ENCODE measurements at regions not wholly inside any gene's neighbourhood (a gene's known extent, or its start where the extent isn't known, plus 50 kb on each side); places are given as distances from the start of the nearest gene placed in this dataset.

DNA sequence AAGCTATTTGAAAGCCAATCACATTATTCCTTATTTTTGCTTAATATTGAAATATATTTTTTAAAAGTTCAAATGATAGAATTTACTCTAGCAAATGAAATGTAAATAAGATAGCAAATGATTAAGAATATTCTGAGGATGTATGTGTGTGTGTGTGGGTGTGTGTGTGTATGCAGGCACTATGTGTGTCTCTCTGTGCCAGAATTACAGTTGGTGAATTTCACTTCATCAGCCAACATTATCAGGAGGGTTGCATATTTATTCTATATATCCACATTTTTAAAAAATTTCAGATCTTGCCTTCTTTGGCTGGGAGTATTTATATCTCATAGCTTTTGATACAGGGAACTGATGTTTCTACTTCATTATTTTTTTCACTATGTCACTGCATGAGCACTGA, 274.9 kb upstream of the SOX5 start (continued):
- TF ChIP-seq, protein P1, sequence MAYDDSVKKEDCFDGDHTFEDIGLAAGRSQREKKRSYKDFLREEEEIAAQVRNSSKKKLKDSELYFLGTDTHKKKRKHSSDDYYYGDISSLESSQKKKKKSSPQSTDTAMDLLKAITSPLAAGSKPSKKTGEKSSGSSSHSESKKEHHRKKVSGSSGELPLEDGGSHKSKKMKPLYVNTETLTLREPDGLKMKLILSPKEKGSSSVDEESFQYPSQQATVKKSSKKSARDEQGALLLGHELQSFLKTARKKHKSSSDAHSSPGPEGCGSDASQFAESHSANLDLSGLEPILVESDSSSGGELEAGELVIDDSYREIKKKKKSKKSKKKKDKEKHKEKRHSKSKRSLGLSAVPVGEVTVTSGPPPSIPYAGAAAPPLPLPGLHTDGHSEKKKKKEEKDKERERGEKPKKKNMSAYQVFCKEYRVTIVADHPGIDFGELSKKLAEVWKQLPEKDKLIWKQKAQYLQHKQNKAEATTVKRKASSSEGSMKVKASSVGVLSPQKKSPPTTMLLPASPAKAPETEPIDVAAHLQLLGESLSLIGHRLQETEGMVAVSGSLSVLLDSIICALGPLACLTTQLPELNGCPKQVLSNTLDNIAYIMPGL (CRISPR knock-in tag; IDR thresholded peaks at IDR 0.05; ENCODE audit: borderline replicate concordance), result no peak
- TF ChIP-seq CEBPB (IDR thresholded peaks at IDR 0.05) (no peak), HEYL (CRISPR knock-in tag; IDR thresholded peaks at IDR 0.05) (no peak), SMC3 (IDR thresholded peaks at IDR 0.05) (no peak), JUNB (IDR thresholded peaks at IDR 0.05) (no peak)
- TF ChIP-seq, protein P2, sequence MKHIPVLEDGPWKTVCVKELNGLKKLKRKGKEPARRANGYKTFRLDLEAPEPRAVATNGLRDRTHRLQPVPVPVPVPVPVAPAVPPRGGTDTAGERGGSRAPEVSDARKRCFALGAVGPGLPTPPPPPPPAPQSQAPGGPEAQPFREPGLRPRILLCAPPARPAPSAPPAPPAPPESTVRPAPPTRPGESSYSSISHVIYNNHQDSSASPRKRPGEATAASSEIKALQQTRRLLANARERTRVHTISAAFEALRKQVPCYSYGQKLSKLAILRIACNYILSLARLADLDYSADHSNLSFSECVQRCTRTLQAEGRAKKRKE (CRISPR knock-in tag; IDR thresholded peaks at IDR 0.05; ENCODE audit: low read depth), result no peak

DNA sequence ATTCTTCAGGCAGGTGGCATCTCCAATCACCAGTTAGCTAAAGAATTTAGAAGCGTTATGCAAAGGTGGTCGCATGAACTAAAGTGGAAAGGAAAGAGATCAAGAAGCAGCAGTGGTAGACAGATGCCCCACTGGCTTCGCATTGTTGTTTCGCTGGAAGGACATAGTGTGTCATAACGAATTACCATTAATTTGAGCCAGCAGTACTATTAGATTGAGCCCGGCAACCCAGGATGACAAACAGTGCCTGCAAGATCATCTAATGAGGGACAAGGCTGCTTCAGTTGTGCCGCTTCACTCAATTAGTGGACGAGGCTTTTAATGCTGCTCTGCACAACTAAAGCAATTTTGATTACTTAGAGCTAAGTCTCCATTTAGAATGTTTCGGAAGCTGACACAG, 274.5 kb upstream of the SOX5 start:
- no peak for TF ChIP-seq POLR2A (IDR thresholded peaks at IDR 0.05; ENCODE audit: low read length)
- TF ChIP-seq SMC3 (IDR thresholded peaks at IDR 0.05), result no peak
- TF ChIP-seq, protein P3, sequence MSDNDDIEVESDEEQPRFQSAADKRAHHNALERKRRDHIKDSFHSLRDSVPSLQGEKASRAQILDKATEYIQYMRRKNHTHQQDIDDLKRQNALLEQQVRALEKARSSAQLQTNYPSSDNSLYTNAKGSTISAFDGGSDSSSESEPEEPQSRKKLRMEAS (IDR thresholded peaks at IDR 0.05), result no peak
- no peak for TF ChIP-seq GATA3 (IDR thresholded peaks at IDR 0.05; ENCODE audit: borderline replicate concordance)
- no peak for TF ChIP-seq HOXB5 (CRISPR knock-in tag; IDR thresholded peaks at IDR 0.05)
- TF ChIP-seq EP300 (IDR thresholded peaks at IDR 0.05), result no peak
- TF ChIP-seq KDM1A (IDR thresholded peaks at IDR 0.05; ENCODE audit: low read depth), result no peak
- TF ChIP-seq NPAS2 (CRISPR knock-in tag; IDR thresholded peaks at IDR 0.05; ENCODE audit: borderline replicate concordance), result no peak
- TF ChIP-seq CHD2 (IDR thresholded peaks at IDR 0.05; ENCODE audit: low read length, partially characterized antibody), result no peak
- ChIA-PET CTCF (interaction anchor here (0.6 kb wide), 1 partner anchor 28 kb away, joined by 3 read pairs; no protein-coding TSS in a partner anchor), POLR2A (no interaction called here)
- ATAC-seq (no peak), FAIRE-seq (no peak), DNase-seq (ENCODE audit: low read depth in 1 of 2, low spot score in 1 of 2) (no peak)
- no peak overlapping the region for H3K4me2 ChIP-seq
- no peak overlapping the region for H3K4me3 ChIP-seq
- no peaks in the 10 kb centered on the region for H3K9me3 ChIP-seq
- H3K4me1 ChIP-seq, result no peaks in the 10 kb centered on the region
- WGBS (ENCODE audit: missing lambda C conversion rate), result 25% methylated on average over 9 of the region's 9 CpGs
- H3K27ac ChIP-seq, result no peak overlapping the region

DNA sequence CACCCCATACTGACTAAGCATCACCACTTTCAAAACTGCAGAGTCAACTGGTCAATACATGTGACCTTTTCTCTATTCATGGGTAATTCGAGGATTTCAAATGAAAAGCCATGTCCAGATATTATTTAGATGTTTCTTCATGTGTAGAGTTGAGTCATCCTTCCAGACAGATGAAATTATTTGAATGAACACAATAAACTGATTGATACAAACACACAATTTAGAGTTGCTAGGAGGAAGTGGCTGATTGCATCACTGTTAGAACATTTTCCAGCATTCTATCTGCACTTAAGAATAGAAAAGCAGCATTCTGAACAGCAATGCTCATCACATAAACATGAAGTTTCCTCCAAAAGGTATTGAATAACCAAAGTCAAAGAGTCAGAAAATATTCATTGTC, 273.5 kb upstream of the SOX5 start:
- TF ChIP-seq HEYL (CRISPR knock-in tag; IDR thresholded peaks at IDR 0.05) (no peak), CHD4 (IDR thresholded peaks at IDR 0.05; ENCODE audit: borderline replicate concordance) (no peak), ZFP36 (IDR thresholded peaks at IDR 0.05; ENCODE audit: borderline replicate concordance, partially characterized antibody) (no peak), RCOR1 (IDR thresholded peaks at IDR 0.05; ENCODE audit: low read depth, low read length) (no peak), EHMT2 (IDR thresholded peaks at IDR 0.05; ENCODE audit: low read depth) (no peak), FOXS1 (CRISPR knock-in tag; IDR thresholded peaks at IDR 0.05) (no peak), NPAS2 (CRISPR knock-in tag; IDR thresholded peaks at IDR 0.05; ENCODE audit: borderline replicate concordance) (no peak), POLR2A (IDR thresholded peaks at IDR 0.05; ENCODE audit: low read length) (no peak), ZC3H11A (IDR thresholded peaks at IDR 0.05) (no peak), GATA3 (IDR thresholded peaks at IDR 0.05; ENCODE audit: borderline replicate concordance) (no peak), PHF8 (IDR thresholded peaks at IDR 0.05; ENCODE audit: borderline replicate concordance, low read depth) (no peak), FOSB (CRISPR knock-in tag; IDR thresholded peaks at IDR 0.05) (no peak), RAD21 (conservative IDR thresholded peaks at IDR 0.05 in 1 of 2, IDR thresholded peaks at IDR 0.05 in 1 of 2) (no peak), ESRRA (IDR thresholded peaks at IDR 0.05; ENCODE audit: borderline replicate concordance, low read length) (no peak), NR3C1 (IDR thresholded peaks at IDR 0.05) (no peak)
- TF ChIP-seq, protein P4, sequence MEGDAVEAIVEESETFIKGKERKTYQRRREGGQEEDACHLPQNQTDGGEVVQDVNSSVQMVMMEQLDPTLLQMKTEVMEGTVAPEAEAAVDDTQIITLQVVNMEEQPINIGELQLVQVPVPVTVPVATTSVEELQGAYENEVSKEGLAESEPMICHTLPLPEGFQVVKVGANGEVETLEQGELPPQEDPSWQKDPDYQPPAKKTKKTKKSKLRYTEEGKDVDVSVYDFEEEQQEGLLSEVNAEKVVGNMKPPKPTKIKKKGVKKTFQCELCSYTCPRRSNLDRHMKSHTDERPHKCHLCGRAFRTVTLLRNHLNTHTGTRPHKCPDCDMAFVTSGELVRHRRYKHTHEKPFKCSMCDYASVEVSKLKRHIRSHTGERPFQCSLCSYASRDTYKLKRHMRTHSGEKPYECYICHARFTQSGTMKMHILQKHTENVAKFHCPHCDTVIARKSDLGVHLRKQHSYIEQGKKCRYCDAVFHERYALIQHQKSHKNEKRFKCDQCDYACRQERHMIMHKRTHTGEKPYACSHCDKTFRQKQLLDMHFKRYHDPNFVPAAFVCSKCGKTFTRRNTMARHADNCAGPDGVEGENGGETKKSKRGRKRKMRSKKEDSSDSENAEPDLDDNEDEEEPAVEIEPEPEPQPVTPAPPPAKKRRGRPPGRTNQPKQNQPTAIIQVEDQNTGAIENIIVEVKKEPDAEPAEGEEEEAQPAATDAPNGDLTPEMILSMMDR (IDR thresholded peaks at IDR 0.05), result no peak
- TF ChIP-seq, protein P5, sequence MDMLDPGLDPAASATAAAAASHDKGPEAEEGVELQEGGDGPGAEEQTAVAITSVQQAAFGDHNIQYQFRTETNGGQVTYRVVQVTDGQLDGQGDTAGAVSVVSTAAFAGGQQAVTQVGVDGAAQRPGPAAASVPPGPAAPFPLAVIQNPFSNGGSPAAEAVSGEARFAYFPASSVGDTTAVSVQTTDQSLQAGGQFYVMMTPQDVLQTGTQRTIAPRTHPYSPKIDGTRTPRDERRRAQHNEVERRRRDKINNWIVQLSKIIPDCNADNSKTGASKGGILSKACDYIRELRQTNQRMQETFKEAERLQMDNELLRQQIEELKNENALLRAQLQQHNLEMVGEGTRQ (IDR thresholded peaks at IDR 0.05), result no peak
- TF ChIP-seq, protein P6, sequence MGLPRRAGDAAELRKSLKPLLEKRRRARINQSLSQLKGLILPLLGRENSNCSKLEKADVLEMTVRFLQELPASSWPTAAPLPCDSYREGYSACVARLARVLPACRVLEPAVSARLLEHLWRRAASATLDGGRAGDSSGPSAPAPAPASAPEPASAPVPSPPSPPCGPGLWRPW (IDR thresholded peaks at IDR 0.05), result no peak
- DNase-seq (ENCODE audit: low read depth in 1 of 2, low spot score in 1 of 2) (no peak), ATAC-seq (no peak), FAIRE-seq (no peak)
- ChIA-PET POLR2A (no interaction called here), CTCF (no interaction called here)
- H3K9me3 ChIP-seq, result no peaks in the 10 kb centered on the region
- WGBS (ENCODE audit: missing lambda C conversion rate), result 0% methylated on average over 1 of the region's 1 CpG
- no peak overlapping the region for H3K4me2 ChIP-seq
- no peak overlapping the region for H3K27ac ChIP-seq
- no peaks in the 10 kb centered on the region for H3K4me1 ChIP-seq
- no peak overlapping the region for H3K4me3 ChIP-seq
